ENCODE measurements at regions not wholly inside any gene's neighbourhood (a gene's known extent, or its start where the extent isn't known, plus 50 kb on each side); places are given as distances from the start of the nearest gene placed in this dataset.

DNA sequence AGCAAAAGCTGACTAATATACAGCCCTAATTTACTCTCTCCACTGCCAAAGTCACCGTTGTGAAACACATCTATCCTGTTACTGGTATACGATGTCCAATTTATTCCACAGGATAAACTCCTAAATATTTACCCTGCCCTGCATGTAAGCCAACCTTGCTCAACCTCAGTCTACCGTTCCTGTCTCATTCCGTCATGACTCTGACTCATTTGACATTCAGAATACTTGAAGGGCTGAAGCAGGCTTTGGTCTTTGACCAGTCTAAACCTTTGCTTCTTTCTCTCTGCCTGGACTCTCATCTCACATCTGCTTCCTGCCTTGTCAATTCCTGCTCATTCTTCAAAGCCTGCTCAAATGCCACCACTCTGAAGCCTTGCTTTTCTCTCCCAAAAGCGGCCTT, 157.5 kb downstream of the SCP2D1 start:
- no peak for DNase-seq

GRCh38 chr20:18971574-18971973, 158.0 kb downstream of the SCP2D1 start:
- DNase-seq = no peak

- DNase-seq = no peak
These were observed 158.8 kb downstream of the SCP2D1 start for GRCh38 chr20:18972251-18972876.

- no peak for DNase-seq
These were observed 160.1 kb downstream of the SCP2D1 start for GRCh38 chr20:18973529-18974173.

GRCh38 chr20:18974660-18975059, 161.1 kb downstream of the SCP2D1 start:
- no peak for DNase-seq

GRCh38 chr20:18977441-18977840, 163.9 kb downstream of the SCP2D1 start:
- DNase-seq = no peak

- no peak for DNase-seq
These were observed 164.7 kb downstream of the SCP2D1 start for GRCh38 chr20:18978311-18978710.

GRCh38 chr20:18979132-18979531, 165.5 kb downstream of the SCP2D1 start:
- DNase-seq = no peak

DNA sequence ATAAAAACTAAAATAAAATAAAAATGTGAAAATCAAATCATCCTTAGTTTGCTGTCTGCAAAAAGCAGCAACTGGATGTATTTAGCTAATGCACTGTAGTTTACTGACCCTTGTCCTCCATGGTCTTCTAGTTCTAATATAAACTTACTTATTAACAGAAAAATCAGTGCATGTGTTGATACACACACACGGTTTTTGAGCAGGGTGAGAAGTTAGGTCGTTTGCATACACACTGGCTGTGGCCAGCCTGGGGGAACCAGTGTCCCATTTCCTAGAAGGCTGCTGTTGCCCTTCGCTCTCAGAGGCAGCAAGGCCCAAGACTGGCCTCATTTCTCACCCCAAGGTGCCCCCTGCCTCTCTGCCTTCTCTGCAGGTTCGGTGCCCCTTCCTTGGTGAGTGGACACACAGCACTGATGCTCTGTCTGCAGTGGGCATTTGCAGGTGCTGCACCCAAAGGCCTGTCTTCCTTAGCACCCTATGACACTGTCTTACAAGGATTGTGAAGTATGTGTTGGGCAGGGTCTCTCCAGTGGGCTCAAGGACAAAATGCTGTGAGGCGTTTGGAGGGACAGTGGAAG, 168.5 kb downstream of the SCP2D1 start:
- DNase-seq = no peak

DNA sequence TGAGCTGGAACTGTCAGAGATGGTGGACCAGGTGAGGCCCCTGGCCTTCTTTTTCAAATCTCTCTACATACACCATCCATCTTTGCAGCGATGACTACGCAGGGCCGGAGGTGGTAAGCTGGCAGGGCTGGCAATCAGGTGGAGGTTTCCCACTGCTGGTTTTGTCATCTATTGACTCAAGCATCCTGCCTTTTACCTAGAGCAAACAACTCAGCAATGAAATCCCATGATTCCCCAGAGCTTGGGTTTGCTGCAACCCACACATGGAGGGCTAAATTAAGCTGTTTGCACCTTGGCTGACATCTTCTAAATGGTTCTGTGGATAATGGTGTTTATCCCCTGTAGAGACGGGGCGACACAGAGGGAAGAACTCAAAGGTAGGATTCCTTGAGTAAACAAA, 170.2 kb downstream of the SCP2D1 start:
- no peak for DNase-seq

- no peak for DNase-seq
These were observed 170.9 kb downstream of the SCP2D1 start for GRCh38 chr20:18984238-18985200.

GRCh38 chr20:18985551-18985950, 172.0 kb downstream of the SCP2D1 start:
- no peak for DNase-seq

DNA sequence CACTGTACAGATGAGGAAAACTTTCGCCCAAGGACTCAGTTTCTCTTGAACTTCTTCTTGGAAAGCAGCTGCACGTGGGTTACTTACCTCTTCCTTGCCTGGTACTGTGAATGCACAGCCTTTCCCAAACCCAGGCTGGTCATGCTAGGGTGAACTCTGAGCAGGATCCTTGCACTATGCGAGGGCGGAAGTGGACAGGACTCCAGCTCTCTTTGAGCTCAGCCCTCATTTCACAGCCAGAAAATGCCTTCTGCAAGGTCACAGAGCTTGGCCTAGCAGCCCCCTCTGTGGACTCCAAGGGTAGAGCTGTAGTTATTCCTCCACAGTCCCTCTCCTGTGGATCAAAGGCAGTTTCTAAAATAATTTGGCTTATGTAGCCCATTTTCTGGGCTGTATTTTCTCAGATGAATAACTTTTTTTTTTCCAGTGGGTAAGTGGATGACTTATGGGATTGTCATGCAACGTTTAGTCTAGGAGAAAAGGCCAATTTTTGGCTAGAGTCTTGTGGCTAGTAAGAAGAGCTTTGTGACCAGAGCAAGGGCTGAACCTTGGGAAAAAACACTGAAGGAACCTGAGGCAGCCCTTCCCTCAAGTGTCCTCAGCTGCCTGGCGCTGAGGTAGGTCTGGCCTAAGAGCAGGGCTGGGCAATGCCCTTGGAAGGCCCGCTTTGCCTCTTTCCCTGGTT, 172.7 kb downstream of the SCP2D1 start:
- no peak for DNase-seq

- DNase-seq = no peak
These were observed 173.5 kb downstream of the SCP2D1 start for GRCh38 chr20:18986895-18987580.

DNA sequence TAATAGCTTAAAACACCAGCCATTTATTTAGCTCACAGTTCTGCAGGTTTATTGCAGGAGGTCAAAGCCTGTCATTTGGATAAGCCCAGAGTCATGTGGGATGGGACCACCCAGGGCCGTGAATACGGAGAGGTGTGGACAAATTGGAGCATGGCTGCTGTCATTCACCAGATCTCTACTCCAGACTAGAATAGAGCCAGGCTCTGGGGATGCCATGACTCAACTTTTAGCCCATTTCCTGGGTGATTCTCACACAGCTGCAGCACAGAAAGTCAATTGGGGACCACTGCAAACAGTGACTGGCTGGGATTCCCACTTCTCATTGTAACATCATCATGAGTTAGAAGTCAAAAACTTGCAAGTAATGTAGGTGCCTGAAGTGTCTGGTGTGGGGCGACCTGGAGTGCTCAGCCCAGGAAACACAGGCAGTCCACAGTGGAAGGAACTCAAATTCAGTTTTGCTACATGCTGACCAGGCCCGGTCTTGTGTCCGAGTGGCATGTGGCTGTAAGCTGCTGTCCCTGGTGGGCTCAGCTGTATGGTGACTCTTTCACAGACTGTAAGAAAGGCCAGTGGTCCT, 174.3 kb downstream of the SCP2D1 start:
- DNase-seq = no peak

GRCh38 chr20:18988701-18989100, 175.1 kb downstream of the SCP2D1 start:
- DNase-seq = no peak

- DNase-seq = peak; percentile 26 to 84 (median 45)
These were observed 176.3 kb downstream of the SCP2D1 start for GRCh38 chr20:18989736-18990474.

DNA sequence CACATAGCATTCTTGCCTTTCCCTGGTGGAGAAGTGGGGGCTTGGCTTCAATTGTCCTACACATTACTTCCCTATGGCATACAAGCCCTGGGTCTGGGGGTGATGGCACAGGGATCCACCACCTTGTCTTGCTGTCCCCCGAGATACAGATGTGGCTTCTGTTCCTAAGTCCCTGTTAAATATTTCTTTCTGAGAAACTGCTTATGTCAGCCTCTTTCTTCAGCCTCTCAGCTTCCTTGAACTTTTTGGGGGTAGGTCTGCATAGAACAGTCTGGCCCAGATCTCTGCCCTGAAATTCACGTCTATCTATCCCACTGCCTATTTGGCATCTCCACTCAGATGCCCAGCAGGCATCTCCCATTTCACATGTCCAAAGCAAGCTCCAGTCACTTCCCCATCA, 177.4 kb downstream of the SCP2D1 start:
- no peak for DNase-seq

DNA sequence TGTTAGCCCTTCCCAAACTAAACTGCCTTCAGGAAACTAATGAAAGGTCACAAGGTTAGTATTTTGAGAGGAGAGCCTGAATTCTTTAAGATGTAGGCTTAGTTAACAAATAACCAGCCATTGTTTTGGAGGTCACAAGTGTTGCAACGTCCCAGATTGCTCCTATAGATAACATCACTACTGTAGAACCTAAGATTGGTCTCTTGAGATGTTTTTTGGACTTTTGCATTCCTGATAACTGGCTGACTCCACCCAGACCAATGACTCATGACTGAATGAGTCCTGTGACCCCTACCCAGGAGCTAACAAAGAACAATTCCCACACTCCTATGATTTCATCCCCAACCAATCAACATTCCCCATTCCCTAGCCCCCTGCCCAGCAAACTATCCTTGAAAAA, 178.8 kb downstream of the SCP2D1 start:
- no peak for DNase-seq

DNA sequence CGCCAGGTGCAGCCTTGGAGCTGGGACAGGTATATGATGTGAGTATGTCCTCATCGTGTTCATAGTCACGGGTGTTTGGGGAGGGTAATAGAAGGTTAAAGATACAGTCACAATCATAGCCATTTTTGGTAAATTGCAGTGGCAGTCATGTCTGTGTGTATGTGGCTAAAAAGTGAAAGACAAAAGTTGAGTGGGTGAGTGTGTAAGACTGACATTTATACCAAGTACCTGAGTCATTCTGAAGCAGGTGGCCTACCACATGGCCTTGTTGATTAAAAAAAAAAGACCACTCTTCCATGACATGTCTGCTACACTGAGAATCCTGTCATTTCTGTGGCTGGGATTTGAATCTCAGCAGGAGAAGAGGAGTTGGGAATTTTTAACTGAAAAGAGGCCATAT, 181.9 kb downstream of the SCP2D1 start:
- no peak for DNase-seq

All from muscle of back (tissue), 3 donors.